ENCODE measurements at regions not wholly inside any gene's neighbourhood (a gene's known extent, or its start where the extent isn't known, plus 50 kb on each side); places are given as distances from the start of the nearest gene placed in this dataset.
"Not testable (repeated sequence)": the region's sequence is repeated elsewhere in the genome, so short reads cannot be mapped to it uniquely, and the experiment has no call there.

- TF ChIP-seq, protein P1, sequence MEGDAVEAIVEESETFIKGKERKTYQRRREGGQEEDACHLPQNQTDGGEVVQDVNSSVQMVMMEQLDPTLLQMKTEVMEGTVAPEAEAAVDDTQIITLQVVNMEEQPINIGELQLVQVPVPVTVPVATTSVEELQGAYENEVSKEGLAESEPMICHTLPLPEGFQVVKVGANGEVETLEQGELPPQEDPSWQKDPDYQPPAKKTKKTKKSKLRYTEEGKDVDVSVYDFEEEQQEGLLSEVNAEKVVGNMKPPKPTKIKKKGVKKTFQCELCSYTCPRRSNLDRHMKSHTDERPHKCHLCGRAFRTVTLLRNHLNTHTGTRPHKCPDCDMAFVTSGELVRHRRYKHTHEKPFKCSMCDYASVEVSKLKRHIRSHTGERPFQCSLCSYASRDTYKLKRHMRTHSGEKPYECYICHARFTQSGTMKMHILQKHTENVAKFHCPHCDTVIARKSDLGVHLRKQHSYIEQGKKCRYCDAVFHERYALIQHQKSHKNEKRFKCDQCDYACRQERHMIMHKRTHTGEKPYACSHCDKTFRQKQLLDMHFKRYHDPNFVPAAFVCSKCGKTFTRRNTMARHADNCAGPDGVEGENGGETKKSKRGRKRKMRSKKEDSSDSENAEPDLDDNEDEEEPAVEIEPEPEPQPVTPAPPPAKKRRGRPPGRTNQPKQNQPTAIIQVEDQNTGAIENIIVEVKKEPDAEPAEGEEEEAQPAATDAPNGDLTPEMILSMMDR (IDR thresholded peaks at IDR 0.05): no peak
- no peak for TF ChIP-seq EZH2 (IDR thresholded peaks at IDR 0.05)
- no peak for TF ChIP-seq EZH2phosphoT487 (IDR thresholded peaks at IDR 0.05)
- Mint-ChIP-seq H3K27ac (no peak overlapping the region), H3K4me1 (peaks cover 20% of the 10 kb centered on the region), H3K27me3 (ENCODE audit: insufficient read depth, low read depth) (peaks cover 2% of the 10 kb centered on the region), H3K36me3 (no peaks in the 10 kb centered on the region), H3K4me3 (no peak overlapping the region), H3K9me3 (no peaks in the 10 kb centered on the region)
- no peak overlapping the region for H3K27ac ChIP-seq
- H3K79me2 ChIP-seq (ENCODE audit: low read depth): no peaks in the 10 kb centered on the region
- peaks cover 7% of the 10 kb centered on the region for H3K4me1 ChIP-seq
- H3K27me3 ChIP-seq: no peaks in the 10 kb centered on the region
- H2AFZ ChIP-seq (replicated peaks): peak overlapping the region; percentile 1
- H3K9me3 ChIP-seq (ENCODE audit: low read depth): no peaks in the 10 kb centered on the region
- H3K4me3 ChIP-seq: no peak overlapping the region
- DNase-seq (ENCODE audit: low spot score): peak; percentile 69
- no peak overlapping the region for H3K9ac ChIP-seq
- H3K4me2 ChIP-seq: no peak overlapping the region
- H3K36me3 ChIP-seq: no peaks in the 10 kb centered on the region
- H3F3A ChIP-seq (ENCODE audit: low read depth): no peaks in the 10 kb centered on the region
- no peaks in the 10 kb centered on the region for H4K20me1 ChIP-seq (ENCODE audit: low read depth)
Observed at GRCh38 chr1:244154872-244155531, 103.9 kb downstream of the ZBTB18 start.

- Histone ChIP-seq H3K27ac (no peak overlapping the region), H3K9me3 (ENCODE audit: low read depth) (no peaks in the 10 kb centered on the region), H3K9ac (no peak overlapping the region), H4K20me1 (ENCODE audit: low read depth) (no peaks in the 10 kb centered on the region), H3K36me3 (no peaks in the 10 kb centered on the region), H2AFZ (replicated peaks) (peak overlapping the region; percentile 1), H3F3A (ENCODE audit: low read depth) (no peaks in the 10 kb centered on the region), H3K27me3 (no peaks in the 10 kb centered on the region), H3K4me2 (no peak overlapping the region), H3K4me3 (no peak overlapping the region), H3K4me1 (peaks cover 7% of the 10 kb centered on the region), H3K79me2 (ENCODE audit: low read depth) (no peaks in the 10 kb centered on the region)
- Mint-ChIP-seq H3K4me3 (no peak overlapping the region), H3K27ac (peak overlapping the region; percentile 74), H3K27me3 (ENCODE audit: insufficient read depth, low read depth) (no peaks in the 10 kb centered on the region), H3K9me3 (no peaks in the 10 kb centered on the region), H3K4me1 (peaks cover 16% of the 10 kb centered on the region), H3K36me3 (no peaks in the 10 kb centered on the region)
- TF ChIP-seq EZH2 (IDR thresholded peaks at IDR 0.05) (no peak), EZH2phosphoT487 (IDR thresholded peaks at IDR 0.05) (no peak)
- TF ChIP-seq, protein P1 (IDR thresholded peaks at IDR 0.05): no peak
- DNase-seq (ENCODE audit: low spot score): no peak
Observed at GRCh38 chr1:244155661-244156060, 104.6 kb downstream of the ZBTB18 start.

GRCh38 chr1:244156617-244157016 lies 105.5 kb downstream of the ZBTB18 start:
- not testable (repeated sequence) for H3K9me3 ChIP-seq (ENCODE audit: low read depth); H3K79me2 ChIP-seq (ENCODE audit: low read depth); H3K36me3 Mint-ChIP-seq; H3K27ac ChIP-seq; H3K9ac ChIP-seq; H3K4me3 Mint-ChIP-seq; H3K27me3 ChIP-seq; H3K9me3 Mint-ChIP-seq; DNase-seq (ENCODE audit: low spot score); H4K20me1 ChIP-seq (ENCODE audit: low read depth); H2AFZ ChIP-seq (replicated peaks); H3K36me3 ChIP-seq; H3K27ac Mint-ChIP-seq; H3K4me1 ChIP-seq; H3K4me2 ChIP-seq; H3K27me3 Mint-ChIP-seq (ENCODE audit: insufficient read depth, low read depth); H3K4me3 ChIP-seq; H3F3A ChIP-seq (ENCODE audit: low read depth)
- H3K4me1 Mint-ChIP-seq: peaks cover 23% of the 10 kb centered on the region

GRCh38 chr1:244157731-244158438 lies 106.8 kb downstream of the ZBTB18 start:
- peaks cover 3% of the 10 kb centered on the region for H3K9me3 Mint-ChIP-seq
- Histone ChIP-seq H3F3A (ENCODE audit: low read depth) (no peaks in the 10 kb centered on the region), H3K4me1 (peaks cover 7% of the 10 kb centered on the region), H3K4me2 (no peak overlapping the region), H3K4me3 (no peak overlapping the region), H3K9ac (no peak overlapping the region), H3K9me3 (ENCODE audit: low read depth) (no peaks in the 10 kb centered on the region), H3K36me3 (no peaks in the 10 kb centered on the region), H2AFZ (replicated peaks) (no peak overlapping the region), H4K20me1 (ENCODE audit: low read depth) (no peaks in the 10 kb centered on the region), H3K27me3 (no peaks in the 10 kb centered on the region), H3K79me2 (ENCODE audit: low read depth) (no peaks in the 10 kb centered on the region), H3K27ac (no peak overlapping the region)
- H3K4me3 Mint-ChIP-seq: no peak overlapping the region
- no peaks in the 10 kb centered on the region for H3K36me3 Mint-ChIP-seq
- peak overlapping the region; percentile 21 for H3K27ac Mint-ChIP-seq
- H3K4me1 Mint-ChIP-seq: peaks cover 23% of the 10 kb centered on the region
- H3K27me3 Mint-ChIP-seq (ENCODE audit: insufficient read depth, low read depth): no peaks in the 10 kb centered on the region
- TF ChIP-seq, protein P1 (IDR thresholded peaks at IDR 0.05): no peak
- TF ChIP-seq EZH2phosphoT487 (IDR thresholded peaks at IDR 0.05): no peak
- no peak for TF ChIP-seq EZH2 (IDR thresholded peaks at IDR 0.05)
- no peak for DNase-seq (ENCODE audit: low spot score)

All from neural progenitor cell (in vitro differentiated cells).